GM18498 (cell line): ENCODE measurements at regions not wholly inside any gene's neighbourhood (a gene's known extent, or its start where the extent isn't known, plus 50 kb on each side); places are given as distances from the start of the nearest gene placed in this dataset.
"Not testable (repeated sequence)": the region's sequence is repeated elsewhere in the genome, so short reads cannot be mapped to it uniquely, and the experiment has no call there.

Experiments
- ATAC-seq: cut with Tn5 transposase; IDR thresholded peaks from one replicate; pipeline ENCODE4 v1.9.1; 2021; ENCODE audit warnings: mild to moderate bottlenecking, moderate library complexity; ENCODE audit not compliant: unreplicated experiment

DNA sequence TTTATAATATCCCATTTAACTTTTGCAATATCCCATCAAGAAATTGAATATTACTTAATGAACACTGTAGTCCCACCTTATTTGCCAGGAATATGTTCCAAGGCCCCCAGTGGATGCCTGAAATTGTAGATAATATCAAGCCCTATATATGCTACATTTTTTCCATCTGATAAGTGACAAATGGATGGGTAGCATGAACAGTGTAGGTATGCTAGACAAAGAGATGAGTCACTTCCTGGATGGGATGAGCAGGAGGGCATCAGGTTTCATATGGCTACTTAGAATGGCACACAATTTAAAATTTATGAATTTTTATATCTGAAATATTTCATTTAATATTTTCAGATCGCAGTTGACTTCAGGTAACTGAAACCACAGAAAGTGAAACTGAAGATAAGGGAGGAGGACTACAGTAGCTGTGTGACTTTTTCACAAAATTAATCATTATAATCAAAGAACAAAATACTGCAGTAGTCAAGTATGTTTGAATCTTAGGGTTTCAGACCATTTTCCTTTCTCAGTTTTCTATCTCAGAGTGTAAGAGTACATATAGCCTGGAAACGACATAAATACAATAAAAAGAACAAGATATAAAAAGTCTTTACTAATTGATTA, 636.4 kb upstream of the ARRDC3 start:
- no peak for ATAC-seq

DNA sequence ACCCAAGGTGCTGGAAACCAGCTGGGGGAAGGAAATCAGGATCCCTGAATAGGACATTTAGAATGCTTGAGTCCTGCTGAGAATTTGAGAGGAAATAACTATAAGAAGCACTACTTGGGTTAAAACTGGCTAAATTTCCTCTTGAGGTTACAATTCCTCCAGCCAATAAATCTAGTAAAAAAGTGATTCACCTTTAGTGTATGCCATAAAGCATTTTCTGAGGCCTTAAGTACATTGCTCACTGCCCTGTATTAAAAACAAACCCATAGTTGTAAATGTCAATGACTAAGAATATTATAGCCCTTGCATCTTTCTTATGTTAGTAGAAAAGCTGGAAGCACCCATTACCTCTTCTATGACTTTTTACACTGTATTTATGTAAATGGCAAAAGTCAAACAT, 634.7 kb upstream of the ARRDC3 start:
- no peak for ATAC-seq

DNA sequence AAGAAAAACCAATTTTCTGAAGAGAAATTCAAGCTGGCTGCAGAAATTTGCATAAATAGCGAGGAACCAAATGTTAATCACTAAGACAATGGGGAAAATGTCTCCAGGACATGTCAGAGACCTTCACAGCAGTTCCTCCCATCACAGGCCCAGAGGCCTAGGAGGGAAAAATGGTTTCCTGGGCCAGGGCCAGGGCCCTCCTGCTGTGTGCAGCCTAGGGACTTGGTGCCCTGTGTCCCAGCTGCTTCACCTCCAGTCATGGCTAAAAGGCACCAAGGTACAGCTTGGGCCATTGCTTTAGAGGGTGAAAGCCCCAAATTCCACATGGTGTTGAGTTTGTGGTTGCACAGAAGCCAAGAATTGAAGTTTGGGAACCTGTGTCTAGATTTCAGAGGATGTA, 628.7 kb upstream of the ARRDC3 start:
- not testable (repeated sequence) for ATAC-seq

DNA sequence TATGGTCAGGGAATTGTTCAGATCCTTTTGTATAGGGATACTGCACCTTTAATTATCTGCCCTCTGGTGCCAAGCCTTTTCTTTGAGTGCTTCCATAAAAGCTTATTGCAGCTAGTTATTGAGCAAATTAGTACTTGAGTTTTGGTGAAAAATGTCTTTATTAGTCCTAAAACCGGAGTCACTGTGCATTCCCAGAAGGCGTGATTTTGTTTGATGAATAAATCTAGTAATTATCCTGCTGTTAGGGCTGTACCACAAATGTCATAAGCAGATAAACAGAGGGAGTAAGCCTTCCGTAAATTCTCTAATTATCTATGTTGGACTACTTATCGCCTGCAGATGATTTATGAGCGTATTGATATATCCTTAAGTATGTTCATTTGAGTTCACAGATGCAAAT, 620.7 kb upstream of the ARRDC3 start:
- no peak for ATAC-seq

GRCh38 chr5:92002721-92003274, 619.7 kb upstream of the ARRDC3 start:
- no peak for ATAC-seq

GRCh38 chr5:91998774-91999173, 615.7 kb upstream of the ARRDC3 start:
- ATAC-seq = no peak

GRCh38 chr5:91983869-91984268, 600.8 kb upstream of the ARRDC3 start:
- no peak for ATAC-seq

DNA sequence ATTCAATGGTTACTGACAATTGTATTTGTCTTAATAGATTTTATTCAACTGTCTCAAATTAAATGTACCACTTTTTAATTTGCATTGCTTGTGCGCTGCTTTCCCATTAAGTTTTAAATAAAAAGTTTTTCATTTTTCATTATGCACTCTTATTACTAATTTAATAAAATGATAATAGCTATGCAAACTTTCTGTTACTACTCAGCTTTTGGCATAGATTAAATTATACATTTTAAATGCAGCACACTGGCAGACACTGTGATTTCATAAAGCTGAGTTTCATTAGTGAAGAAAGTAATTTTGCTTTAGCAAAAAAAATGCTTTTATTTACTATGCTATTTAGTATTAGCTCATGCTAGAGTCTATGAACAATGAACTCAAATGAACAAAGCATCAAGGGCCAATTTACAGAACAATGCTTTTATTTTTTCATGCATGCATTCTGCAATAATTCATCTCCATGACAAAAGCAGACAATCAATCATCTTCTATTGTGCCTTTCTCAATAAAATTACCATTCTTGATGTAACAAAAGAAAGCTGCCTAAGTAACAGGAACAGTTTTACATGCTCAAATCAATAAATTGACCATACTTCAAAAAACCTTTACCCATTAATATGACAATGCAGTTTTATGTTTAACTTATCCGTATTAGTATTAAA, 595.2 kb upstream of the ARRDC3 start:
- no peak for ATAC-seq

- no peak for ATAC-seq
Measured at GRCh38 chr5:91977579-91977978, 594.5 kb upstream of the ARRDC3 start.

- no peak for ATAC-seq
Measured at GRCh38 chr5:91976451-91976850, 593.3 kb upstream of the ARRDC3 start.

DNA sequence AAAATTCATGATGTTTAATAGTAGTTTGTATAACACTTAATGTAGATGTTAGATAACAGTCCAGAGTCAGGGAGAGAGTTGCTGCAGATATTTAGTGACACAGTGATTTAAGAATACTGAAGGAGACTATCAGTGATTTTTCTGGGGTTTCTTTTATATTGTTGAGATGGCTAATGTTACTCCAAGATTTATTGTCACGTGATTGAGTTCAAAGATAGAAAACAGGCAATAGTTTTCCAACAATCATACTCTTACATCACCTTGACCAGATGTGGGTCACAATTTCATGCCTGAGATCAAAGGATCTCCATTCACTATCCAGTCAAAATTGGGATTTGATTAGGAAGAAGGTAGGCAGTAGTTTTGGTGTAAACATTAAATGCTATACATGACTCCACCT, 580.0 kb upstream of the ARRDC3 start:
- no peak for ATAC-seq

DNA sequence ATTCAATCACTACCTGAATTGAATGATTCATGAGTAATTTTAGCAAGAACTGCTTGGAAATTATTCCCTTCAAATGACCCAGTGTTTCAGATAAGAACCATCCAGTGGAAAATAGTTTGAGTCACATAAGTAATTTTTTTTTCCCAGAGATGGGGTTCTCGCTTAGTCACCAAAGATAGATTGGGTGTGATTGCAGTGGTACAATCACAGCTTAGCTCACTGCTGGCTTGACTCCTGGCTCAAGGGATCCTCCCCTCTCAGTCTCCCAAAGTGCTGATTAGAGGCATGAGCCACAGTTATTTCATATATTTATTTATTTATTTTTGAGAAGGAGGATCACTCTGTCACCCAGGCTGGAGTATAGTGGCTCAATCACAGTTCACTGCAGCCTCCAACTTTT, 574.5 kb upstream of the ARRDC3 start:
- no peak for ATAC-seq

- ATAC-seq = no peak
Measured at GRCh38 chr5:91956738-91957137, 573.6 kb upstream of the ARRDC3 start.

GRCh38 chr5:91955610-91956009, 572.5 kb upstream of the ARRDC3 start:
- no peak for ATAC-seq

- ATAC-seq = no peak
Measured at GRCh38 chr5:91954136-91954535, 571.0 kb upstream of the ARRDC3 start.

- ATAC-seq = no peak
Measured at GRCh38 chr5:91950328-91950727, 567.2 kb upstream of the ARRDC3 start.

- no peak for ATAC-seq
Measured at GRCh38 chr5:91946870-91947269, 563.8 kb upstream of the ARRDC3 start.

DNA sequence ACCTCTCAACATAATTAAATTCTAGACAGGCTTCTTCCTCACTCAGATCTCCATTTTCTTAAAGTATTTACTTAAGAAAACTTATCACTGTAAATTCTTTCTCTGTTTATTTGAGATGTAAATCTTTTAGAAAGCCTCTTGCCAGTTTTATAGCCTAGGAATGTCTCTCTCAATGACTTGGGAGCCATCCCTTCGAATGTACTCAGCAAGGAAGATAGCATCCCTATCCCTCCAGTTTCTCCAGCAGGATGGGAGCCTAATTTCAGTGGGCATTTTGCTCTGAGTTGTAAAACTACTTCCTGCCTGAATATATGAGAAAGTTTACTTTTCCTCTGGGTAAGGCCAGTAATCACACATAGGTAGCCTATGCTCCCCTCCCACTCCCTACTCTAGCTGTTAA, 558.5 kb upstream of the ARRDC3 start:
- no peak for ATAC-seq

DNA sequence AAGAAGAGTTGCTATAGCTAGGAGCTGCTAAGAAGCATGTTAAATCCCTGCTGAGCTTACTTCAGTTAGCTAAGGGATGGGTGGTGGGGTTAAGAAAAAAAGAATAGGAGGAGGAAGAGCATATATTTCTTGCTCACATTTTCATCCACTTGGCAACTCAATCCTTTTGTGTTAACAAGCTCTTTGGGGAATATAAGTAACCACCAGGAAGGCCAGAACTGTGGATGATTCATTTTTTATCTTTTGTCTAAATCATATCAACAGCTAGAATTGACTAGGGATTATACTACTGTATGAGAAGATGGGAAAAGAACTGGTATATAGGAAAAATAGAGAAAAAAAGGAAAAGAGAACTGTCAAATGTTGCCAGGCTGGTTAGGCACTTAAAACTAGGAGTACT, 555.3 kb upstream of the ARRDC3 start:
- no peak for ATAC-seq

DNA sequence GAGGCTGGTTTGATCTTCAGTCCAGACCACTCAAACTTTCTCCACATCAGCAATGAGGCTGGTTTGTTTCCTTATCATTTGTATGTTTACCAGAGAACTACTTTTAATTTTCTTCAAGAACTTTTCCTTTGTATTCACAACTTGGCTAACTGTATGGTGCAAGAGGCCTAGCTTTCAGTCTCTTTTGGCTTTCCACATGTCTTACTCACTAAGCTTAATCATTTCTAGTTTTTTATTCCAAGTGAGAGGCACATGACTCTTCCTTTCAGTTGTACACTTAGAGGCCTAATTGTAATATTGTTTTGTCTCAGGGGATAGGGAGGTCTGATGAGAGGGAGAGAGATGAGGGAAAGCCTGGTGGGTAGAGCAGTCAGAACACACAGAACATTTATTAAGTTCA, 554.0 kb upstream of the ARRDC3 start:
- no peak for ATAC-seq

DNA sequence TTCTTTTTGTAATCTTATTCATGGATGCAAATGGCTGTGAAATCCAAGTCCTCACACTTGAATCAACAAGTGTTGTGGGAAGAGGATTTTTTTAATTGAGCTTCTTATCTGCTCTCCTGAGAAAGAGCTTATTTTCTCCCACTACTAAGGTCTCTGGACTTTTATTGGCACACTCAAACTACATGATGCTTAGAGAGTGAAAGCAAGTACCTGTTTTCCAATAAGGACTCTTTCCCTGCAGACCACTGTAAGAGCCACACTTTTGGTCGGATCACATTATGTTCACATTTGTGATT, 546.4 kb upstream of the ARRDC3 start:
- ATAC-seq = no peak

DNA sequence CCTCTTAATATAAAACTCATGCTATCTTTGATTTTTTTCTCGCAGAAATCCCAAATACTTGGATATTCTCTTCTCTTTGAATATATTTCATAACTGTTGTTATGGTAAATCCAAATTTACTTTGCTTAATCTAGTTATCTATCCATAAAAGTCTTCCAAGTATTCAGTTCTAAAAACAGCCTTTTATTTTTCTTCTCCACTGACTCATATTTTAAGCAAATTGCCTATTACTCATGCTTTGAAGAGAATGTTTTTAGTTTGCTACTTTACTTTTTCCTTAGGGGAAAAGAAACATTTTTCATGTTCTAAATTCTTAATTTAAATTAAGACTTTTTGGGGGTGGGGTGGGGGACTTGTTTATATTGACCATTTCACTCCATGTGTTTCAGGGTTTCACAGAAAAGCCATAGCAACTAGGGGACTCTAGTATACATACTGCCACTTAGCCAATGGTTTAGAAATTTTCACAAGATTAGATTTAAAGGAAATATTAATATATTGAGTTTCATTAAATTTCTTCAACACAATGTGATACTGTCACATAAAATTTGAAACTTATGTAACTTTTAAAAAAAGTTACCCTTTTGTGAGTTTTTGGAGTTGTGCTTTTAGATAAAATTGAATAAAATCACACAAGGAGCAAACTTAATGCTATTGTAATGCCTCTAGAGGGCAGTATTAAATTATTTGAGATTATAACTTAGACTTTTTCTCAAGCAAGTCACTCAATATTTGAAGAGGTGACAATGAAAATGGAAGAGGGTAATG, 545.8 kb upstream of the ARRDC3 start:
- ATAC-seq = no peak
